Bronchial epithelial cell (primary cell): ENCODE measurements at regions not wholly inside any gene's neighbourhood (a gene's known extent, or its start where the extent isn't known, plus 50 kb on each side); places are given as distances from the start of the nearest gene placed in this dataset.

ENCODE experiments used
- DNase-seq: peaks from one replicate; pipeline ENCODE4 v3.0.0-alpha.2; 2010; ENCODE audit warnings: low read depth
- FAIRE-seq: peaks from 2 replicates; lab custom pipeline; 2011; peaks lifted over from hg19 to GRCh38; lab: Jason Lieb, UNC
- H3K27me3 ChIP-seq: 2 replicates; pipeline ENCODE4 v1.5.1; 2011; ENCODE audit warnings: low read length; ENCODE audit not compliant: control insufficient read depth, insufficient read depth
- H3K36me3 ChIP-seq: 2 replicates; pipeline ENCODE4 v1.5.1; 2011; ENCODE audit warnings: low read length; ENCODE audit not compliant: control insufficient read depth, insufficient read depth
- H3K4me3 ChIP-seq: 2 replicates; pipeline ENCODE4 v1.5.1; 2011; ENCODE audit warnings: mild to moderate bottlenecking, low read depth, low read length, control low read depth
- CTCF ChIP-seq: IDR thresholded peaks from 2 replicates; pipeline ENCODE4 v1.5.1; 2011; ENCODE audit warnings: mild to moderate bottlenecking, moderate library complexity, low read length, control low read depth, inconsistent platforms; ENCODE audit not compliant: insufficient read depth, severe bottlenecking

GRCh38 chr5:160968480-160968879 lies 116.5 kb upstream of the ATP10B start:
- Histone ChIP-seq H3K36me3 (no peaks in the 10 kb centered on the region), H3K4me3 (no peak overlapping the region), H3K27me3 (no peaks in the 10 kb centered on the region)
- no peak for TF ChIP-seq CTCF
- FAIRE-seq (no peak), DNase-seq (peak; percentile 36)

- H3K27me3 ChIP-seq: no peaks in the 10 kb centered on the region
- TF ChIP-seq CTCF: no peak
- no peak overlapping the region for H3K4me3 ChIP-seq
- H3K36me3 ChIP-seq: no peaks in the 10 kb centered on the region
- DNase-seq: no peak
- FAIRE-seq: no peak
These were observed 114.9 kb upstream of the ATP10B start for GRCh38 chr5:160966921-160967320.

- no peak for TF ChIP-seq CTCF
- Histone ChIP-seq H3K27me3 (no peaks in the 10 kb centered on the region), H3K4me3 (no peak overlapping the region), H3K36me3 (no peaks in the 10 kb centered on the region)
- DNase-seq: peak; percentile 18
- FAIRE-seq: no peak
These were observed 109.8 kb upstream of the ATP10B start for GRCh38 chr5:160961761-160962160.

- Histone ChIP-seq H3K4me3 (no peak overlapping the region), H3K27me3 (no peaks in the 10 kb centered on the region), H3K36me3 (no peaks in the 10 kb centered on the region)
- TF ChIP-seq CTCF: no peak
- DNase-seq (no peak), FAIRE-seq (no peak)
These were observed 109.0 kb upstream of the ATP10B start for GRCh38 chr5:160961038-160961437.

GRCh38 chr5:160960592-160960991 lies 108.6 kb upstream of the ATP10B start:
- Histone ChIP-seq H3K36me3 (no peaks in the 10 kb centered on the region), H3K4me3 (no peak overlapping the region), H3K27me3 (no peaks in the 10 kb centered on the region)
- FAIRE-seq: no peak
- peak; percentile 11 for DNase-seq
- no peak for TF ChIP-seq CTCF

- no peak overlapping the region for H3K4me3 ChIP-seq
- H3K36me3 ChIP-seq: no peaks in the 10 kb centered on the region
- H3K27me3 ChIP-seq: no peaks in the 10 kb centered on the region
- FAIRE-seq: peak; percentile 83
- TF ChIP-seq CTCF: no peak
- peak; percentile 99 for DNase-seq
These were observed 107.8 kb upstream of the ATP10B start for GRCh38 chr5:160959804-160960203.
